Hepatocyte (in vitro differentiated cells): ENCODE measurements at regions not wholly inside any gene's neighbourhood (a gene's known extent, or its start where the extent isn't known, plus 50 kb on each side); places are given as distances from the start of the nearest gene placed in this dataset.
"Not testable (repeated sequence)": the region's sequence is repeated elsewhere in the genome, so short reads cannot be mapped to it uniquely, and the experiment has no call there.

ENCODE experiments used
- DNase-seq: peaks from one replicate; pipeline ENCODE4 v3.0.0-alpha.2; 2016; ENCODE audit warnings: low spot score
- H2AFZ ChIP-seq: fragments of 200-600 bp; sonication (generic); 2 replicates; pipeline ENCODE4 v1.6.0; 2016; ENCODE audit warnings: antibody characterized with exemption, mild to moderate bottlenecking
- H3K27ac ChIP-seq: fragments of 200-600 bp; sonication (generic); 2 replicates; pipeline ENCODE4 v1.5.1; 2016; ENCODE audit warnings: mild to moderate bottlenecking
- H3K27me3 ChIP-seq: fragments of 200-600 bp; sonication (generic); 2 replicates; pipeline ENCODE4 v1.6.1; 2016
- H3K36me3 ChIP-seq: fragments of 200-600 bp; sonication (generic); replicated peaks from 2 replicates; pipeline ENCODE4 v1.5.1; 2016; ENCODE audit warnings: low read depth; ENCODE audit not compliant: insufficient read depth
- H3K4me1 ChIP-seq: fragments of 200-600 bp; sonication (generic); 2 replicates; pipeline ENCODE4 v1.5.1; 2016; ENCODE audit warnings: mild to moderate bottlenecking, moderate library complexity; ENCODE audit not compliant: insufficient read depth
- H3K4me2 ChIP-seq: fragments of 200-600 bp; sonication (generic); 2 replicates; pipeline ENCODE4 v1.6.0; 2016
- H3K4me3 ChIP-seq: fragments of 200-600 bp; sonication (generic); 2 replicates; pipeline ENCODE4 v1.5.1; 2016; ENCODE audit warnings: mild to moderate bottlenecking
- H3K79me2 ChIP-seq: fragments of 200-600 bp; sonication (generic); 2 replicates; pipeline ENCODE4 v1.6.0; 2017; ENCODE audit warnings: mild to moderate bottlenecking
- H3K9me2 ChIP-seq: fragments of 200-600 bp; sonication (generic); replicated peaks from 2 replicates; pipeline ENCODE4 v1.6.0; 2017; ENCODE audit warnings: mild to moderate bottlenecking; ENCODE audit not compliant: insufficient read depth
- H3K9me3 ChIP-seq: fragments of 200-600 bp; sonication (generic); 2 replicates; pipeline ENCODE4 v1.5.1; 2016; ENCODE audit warnings: low read depth, mild to moderate bottlenecking
- H4K20me1 ChIP-seq: fragments of 200-600 bp; sonication (generic); 2 replicates; pipeline ENCODE4 v1.6.0; 2016; ENCODE audit warnings: mild to moderate bottlenecking; ENCODE audit not compliant: insufficient read depth, poor library complexity, severe bottlenecking
- EZH2 ChIP-seq: fragments of 200-600 bp; sonication (generic); IDR thresholded peaks from 2 replicates; pipeline ENCODE4 v1.6.1; 2016; ENCODE audit warnings: antibody characterized with exemption, mild to moderate bottlenecking, borderline replicate concordance
- EZH2phosphoT487 ChIP-seq: fragments of 200-600 bp; sonication (generic); IDR thresholded peaks from one replicate; pipeline ENCODE4 v1.6.1; 2018; ENCODE audit warnings: antibody characterized with exemption, mild to moderate bottlenecking, low read depth, moderate library complexity; ENCODE audit not compliant: unreplicated experiment, severe bottlenecking
- WGBS: methylation state at CpG from one replicate; pipeline ENCODE4 v1.1.6; 2016; ENCODE audit warnings: low lambda C conversion rate; ENCODE audit errors: missing lambda C conversion rate; 5-methylcytosine and 5-hydroxymethylcytosine counted together
- TF ChIP-seq, protein P1 (sequence below): fragments of 200-600 bp; sonication (generic); IDR thresholded peaks from 2 replicates; pipeline ENCODE4 v1.5.1; 2016; ENCODE audit warnings: antibody characterized with exemption, mild to moderate bottlenecking; ENCODE audit not compliant: poor library complexity

GRCh38 chr3:33957176-33957575 lies 158.7 kb downstream of the PDCD6IP start:
- Histone ChIP-seq H3K9me3 (no peaks in the 10 kb centered on the region), H3K4me2 (no peak overlapping the region), H3K9me2 (no peaks in the 10 kb centered on the region), H3K4me1 (no peaks in the 10 kb centered on the region), H4K20me1 (no peaks in the 10 kb centered on the region), H3K27me3 (no peaks in the 10 kb centered on the region), H2AFZ (no peak overlapping the region), H3K79me2 (no peaks in the 10 kb centered on the region), H3K27ac (no peak overlapping the region), H3K36me3 (no peaks in the 10 kb centered on the region), H3K4me3 (no peak overlapping the region)
- no peak for TF ChIP-seq EZH2
- 86% methylated on average over 5 of the region's 5 CpGs for WGBS
- DNase-seq = no peak

- Histone ChIP-seq H3K79me2 (no peaks in the 10 kb centered on the region), H2AFZ (no peak overlapping the region), H3K4me2 (no peak overlapping the region), H3K36me3 (no peaks in the 10 kb centered on the region), H3K27me3 (no peaks in the 10 kb centered on the region), H3K9me3 (no peaks in the 10 kb centered on the region), H4K20me1 (no peaks in the 10 kb centered on the region), H3K27ac (no peak overlapping the region), H3K4me3 (no peak overlapping the region), H3K4me1 (no peaks in the 10 kb centered on the region), H3K9me2 (no peaks in the 10 kb centered on the region)
- DNase-seq = no peak
- WGBS = 90% methylated on average over 1 of the region's 1 CpG
- TF ChIP-seq EZH2 (no peak), EZH2phosphoT487 (no peak)
- TF ChIP-seq, protein P1, sequence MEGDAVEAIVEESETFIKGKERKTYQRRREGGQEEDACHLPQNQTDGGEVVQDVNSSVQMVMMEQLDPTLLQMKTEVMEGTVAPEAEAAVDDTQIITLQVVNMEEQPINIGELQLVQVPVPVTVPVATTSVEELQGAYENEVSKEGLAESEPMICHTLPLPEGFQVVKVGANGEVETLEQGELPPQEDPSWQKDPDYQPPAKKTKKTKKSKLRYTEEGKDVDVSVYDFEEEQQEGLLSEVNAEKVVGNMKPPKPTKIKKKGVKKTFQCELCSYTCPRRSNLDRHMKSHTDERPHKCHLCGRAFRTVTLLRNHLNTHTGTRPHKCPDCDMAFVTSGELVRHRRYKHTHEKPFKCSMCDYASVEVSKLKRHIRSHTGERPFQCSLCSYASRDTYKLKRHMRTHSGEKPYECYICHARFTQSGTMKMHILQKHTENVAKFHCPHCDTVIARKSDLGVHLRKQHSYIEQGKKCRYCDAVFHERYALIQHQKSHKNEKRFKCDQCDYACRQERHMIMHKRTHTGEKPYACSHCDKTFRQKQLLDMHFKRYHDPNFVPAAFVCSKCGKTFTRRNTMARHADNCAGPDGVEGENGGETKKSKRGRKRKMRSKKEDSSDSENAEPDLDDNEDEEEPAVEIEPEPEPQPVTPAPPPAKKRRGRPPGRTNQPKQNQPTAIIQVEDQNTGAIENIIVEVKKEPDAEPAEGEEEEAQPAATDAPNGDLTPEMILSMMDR = no peak
Measured at GRCh38 chr3:33958661-33959060, 160.2 kb downstream of the PDCD6IP start.

GRCh38 chr3:33962396-33962795 lies 164.0 kb downstream of the PDCD6IP start:
- 81% methylated on average over 3 of the region's 3 CpGs for WGBS
- H3K4me1 ChIP-seq = no peaks in the 10 kb centered on the region

DNA sequence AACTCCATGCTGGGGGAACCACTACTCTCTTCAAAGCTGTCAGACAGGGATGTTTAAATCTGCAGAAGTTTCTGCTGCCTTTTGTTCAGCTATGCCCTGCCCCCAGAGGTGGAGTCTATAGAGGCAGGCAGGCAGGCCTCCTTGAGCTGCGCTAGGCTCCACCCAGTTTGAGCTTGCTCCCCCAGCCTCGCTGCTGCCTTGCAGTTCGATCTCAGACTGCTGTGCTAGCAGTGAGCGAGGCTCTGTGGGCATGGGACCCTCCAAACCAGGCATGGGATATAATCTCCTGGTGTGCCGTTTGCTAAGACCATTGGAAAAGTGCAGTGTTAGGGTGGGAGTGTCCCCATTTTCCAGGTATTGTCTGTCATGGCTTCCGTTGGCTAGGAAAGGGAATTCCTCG lies 171.8 kb downstream of the PDCD6IP start:
- not testable (repeated sequence) for H3K4me2 ChIP-seq, H3K9me2 ChIP-seq, H4K20me1 ChIP-seq, H3K9me3 ChIP-seq, H3K27ac ChIP-seq, DNase-seq, H3K4me1 ChIP-seq, H2AFZ ChIP-seq, H3K4me3 ChIP-seq, H3K27me3 ChIP-seq, H3K79me2 ChIP-seq, H3K36me3 ChIP-seq
- WGBS = 86% methylated on average over 7 of the region's 7 CpGs

More at GRCh38 chr3:33962396-33962795, 164.0 kb downstream of the PDCD6IP start:
- TF ChIP-seq EZH2phosphoT487 (no peak), EZH2 (no peak)
- TF ChIP-seq, protein P1 = no peak
- Histone ChIP-seq H3K79me2 (no peaks in the 10 kb centered on the region), H3K9me2 (no peaks in the 10 kb centered on the region), H2AFZ (no peak overlapping the region), H3K27ac (no peak overlapping the region), H3K9me3 (no peaks in the 10 kb centered on the region), H3K36me3 (no peaks in the 10 kb centered on the region), H3K4me2 (no peak overlapping the region), H3K4me3 (no peak overlapping the region), H4K20me1 (no peaks in the 10 kb centered on the region), H3K27me3 (no peaks in the 10 kb centered on the region)
- no peak for DNase-seq

DNA sequence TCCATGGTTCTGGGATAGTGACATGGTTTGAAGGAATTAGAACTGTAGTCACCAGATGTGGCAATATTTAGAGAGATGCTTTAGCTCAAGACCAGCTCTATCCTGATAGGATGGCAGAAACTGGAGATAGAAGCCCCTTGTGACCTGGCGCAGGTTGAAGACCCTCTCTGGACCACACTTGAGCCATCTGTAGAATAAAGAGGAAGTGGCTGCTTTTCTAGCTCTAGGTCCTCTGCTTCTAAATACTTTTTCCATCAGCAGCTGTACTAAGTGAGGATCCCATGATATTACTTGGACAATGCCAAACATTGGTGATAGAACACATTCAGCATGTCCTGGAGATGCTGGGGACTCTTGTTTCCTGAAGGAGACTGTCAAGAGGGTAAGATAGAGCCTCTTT lies 172.6 kb downstream of the PDCD6IP start:
- no peak for DNase-seq
- no peak overlapping the region for H2AFZ ChIP-seq
- TF ChIP-seq EZH2phosphoT487 (no peak), EZH2 (no peak)
- TF ChIP-seq, protein P1 = no peak
- no peaks in the 10 kb centered on the region for H3K79me2 ChIP-seq
- no peaks in the 10 kb centered on the region for H3K36me3 ChIP-seq
- H3K4me1 ChIP-seq = no peaks in the 10 kb centered on the region
- no peak overlapping the region for H3K4me2 ChIP-seq
- H3K4me3 ChIP-seq = no peak overlapping the region
- H4K20me1 ChIP-seq = no peaks in the 10 kb centered on the region
- no peaks in the 10 kb centered on the region for H3K9me3 ChIP-seq
- H3K9me2 ChIP-seq = no peaks in the 10 kb centered on the region
- no peaks in the 10 kb centered on the region for H3K27me3 ChIP-seq
- no peak overlapping the region for H3K27ac ChIP-seq
- 94% methylated on average over 1 of the region's 1 CpG for WGBS
